Kidney tubule cell (primary cell): ENCODE measurements at regions not wholly inside any gene's neighbourhood (a gene's known extent, or its start where the extent isn't known, plus 50 kb on each side); places are given as distances from the start of the nearest gene placed in this dataset.

Experiments used
- DNase-seq: peaks from one replicate; pipeline ENCODE4 v3.0.0-alpha.2; 2018; ENCODE audit warnings: low spot score

DNA sequence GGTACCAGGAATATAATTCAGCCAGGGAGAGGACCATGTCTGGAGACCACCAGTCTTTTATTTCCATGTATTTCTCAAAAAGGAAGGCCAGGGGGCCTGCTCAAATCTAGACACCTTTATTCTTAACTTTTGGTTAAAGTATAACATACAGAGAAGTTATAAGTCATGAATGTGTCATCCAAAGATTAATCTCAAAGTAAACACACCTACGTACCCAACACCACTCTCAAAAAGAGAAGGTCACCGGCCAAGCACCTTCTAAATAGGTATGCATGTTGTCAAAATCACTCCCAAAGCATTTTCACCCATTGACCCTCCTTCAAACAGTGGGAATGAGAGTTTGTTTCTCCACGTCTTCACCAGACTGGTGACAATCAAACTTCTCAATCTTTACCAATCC is 60.0 kb upstream of the FZD10 start:
- peak; percentile 51 for DNase-seq

DNA sequence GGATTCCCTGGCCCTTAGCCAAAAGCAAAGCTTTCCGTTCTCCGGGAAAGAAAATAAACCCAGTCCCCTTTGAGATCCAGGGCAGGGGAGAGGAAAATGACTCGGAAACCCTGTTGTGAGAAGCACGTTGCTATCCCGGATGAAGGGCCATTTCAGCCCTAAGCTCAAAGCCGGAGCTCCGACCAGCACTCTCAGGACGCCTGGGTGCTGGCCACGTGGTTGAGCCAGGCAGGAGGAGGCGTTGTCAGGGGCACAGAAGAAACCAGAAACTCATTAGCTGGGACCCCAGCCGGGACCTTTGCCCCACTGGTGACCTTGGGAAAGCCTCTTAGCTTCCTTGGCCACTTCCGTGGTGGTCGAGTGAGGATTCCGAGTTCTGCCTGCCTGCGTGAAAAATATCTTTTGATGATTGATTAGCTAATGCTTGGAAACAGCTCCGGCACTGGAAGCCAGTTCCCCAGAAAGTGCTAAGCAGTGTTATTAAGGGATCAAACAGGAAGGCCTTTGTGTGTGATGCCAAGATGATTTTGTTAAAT is 57.6 kb upstream of the FZD10 start:
- no peak for DNase-seq

DNA sequence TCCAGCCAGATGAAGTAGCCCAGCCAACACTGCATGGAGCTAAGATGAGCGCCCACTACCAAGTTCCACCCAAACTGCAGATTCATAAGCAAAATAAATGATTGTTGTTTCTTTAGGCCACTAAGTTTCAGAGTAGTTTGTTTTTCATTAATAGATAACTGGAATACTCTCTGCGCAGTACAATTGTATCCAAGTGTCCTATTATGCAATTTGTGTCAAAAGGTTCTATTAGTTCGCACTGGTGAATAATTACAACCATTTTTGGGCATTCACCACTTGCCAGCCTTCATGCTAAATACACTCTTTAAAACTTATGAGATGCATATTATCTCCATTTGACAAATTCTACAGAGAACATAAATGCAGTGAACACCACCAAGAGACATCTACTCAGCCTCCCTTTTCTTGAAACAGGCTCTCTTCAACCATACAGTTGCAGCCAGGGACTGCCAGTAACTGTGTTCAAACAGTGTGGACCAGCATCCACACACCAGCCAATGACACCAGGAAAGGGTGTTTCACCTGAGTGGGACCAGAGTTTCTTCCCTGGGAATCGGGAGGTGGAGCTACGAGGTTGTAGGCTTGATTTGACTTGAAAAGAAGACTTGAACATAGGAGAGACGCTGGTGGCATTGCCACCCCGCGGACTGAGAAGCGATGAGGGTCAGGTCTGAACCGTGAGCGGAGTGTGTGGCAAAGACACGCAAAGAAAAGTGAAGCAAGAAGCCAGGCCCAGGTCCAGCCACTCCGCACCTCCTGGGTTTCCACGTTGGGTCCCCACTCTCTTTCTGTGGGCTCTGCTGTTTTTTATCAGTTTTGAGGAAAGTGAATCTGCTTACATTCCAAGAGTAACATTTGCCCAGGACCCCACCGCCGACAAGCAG is 53.0 kb upstream of the FZD10 start:
- no peak for DNase-seq

DNA sequence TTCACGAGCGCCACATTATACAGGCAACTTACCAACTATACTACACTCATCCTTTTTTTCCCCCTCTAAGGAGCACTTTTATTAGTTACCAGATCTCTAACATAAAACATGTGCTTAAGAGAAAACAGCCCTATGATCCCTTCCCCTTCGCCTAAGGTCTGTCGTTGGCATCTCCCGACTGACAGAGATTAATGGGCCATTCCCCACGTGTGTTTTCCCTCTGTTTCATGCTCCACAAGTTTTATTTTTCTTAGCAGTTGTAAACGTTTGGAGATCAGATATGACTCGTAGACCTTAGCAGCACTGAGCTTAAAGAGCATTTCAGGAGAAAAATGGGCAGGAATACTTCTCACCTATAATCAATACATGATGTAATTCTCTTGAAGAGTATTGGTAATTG is 51.4 kb upstream of the FZD10 start:
- DNase-seq = peak; percentile 30

DNA sequence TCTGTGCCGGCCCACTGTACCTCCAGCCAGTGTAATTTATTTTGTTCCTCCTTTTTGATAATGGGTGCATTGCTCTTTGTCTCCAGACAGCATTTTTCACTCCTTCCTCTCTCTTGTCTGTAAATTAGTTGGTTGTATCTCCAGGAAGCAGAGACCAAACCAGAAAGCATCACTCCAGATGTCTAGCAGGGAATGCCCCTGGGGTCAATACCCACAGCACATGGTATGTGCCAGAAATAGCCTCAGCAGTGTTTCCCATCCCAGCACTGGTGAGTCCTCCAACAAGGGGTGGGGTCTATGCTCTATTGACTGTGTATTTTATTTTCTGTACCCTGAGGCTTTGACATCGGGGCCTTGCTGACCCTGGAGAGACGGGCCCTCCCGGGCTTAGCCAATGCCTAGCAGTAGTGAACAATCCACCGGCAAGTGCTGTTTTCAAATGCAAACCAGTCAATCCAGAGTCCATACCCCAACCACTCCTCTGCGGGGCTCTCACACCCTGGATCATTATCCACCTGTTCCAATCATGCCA is 50.2 kb upstream of the FZD10 start:
- no peak for DNase-seq
